ENCODE measurements at regions not wholly inside any gene's neighbourhood (a gene's known extent, or its start where the extent isn't known, plus 50 kb on each side); places are given as distances from the start of the nearest gene placed in this dataset.

- DNase-seq (ENCODE audit: low read depth, low spot score) (peak; percentile 86), FAIRE-seq (peak; percentile 86)
- no peaks in the 10 kb centered on the region for H4K20me1 ChIP-seq (ENCODE audit: control insufficient read depth, extremely low read depth, insufficient read depth, low read length)
- peaks cover 37% of the 10 kb centered on the region for H3K4me1 ChIP-seq (ENCODE audit: control insufficient read depth, extremely low read depth, insufficient read depth, low read length)
- peaks cover 21% of the 10 kb centered on the region for H3K79me2 ChIP-seq (ENCODE audit: control insufficient read depth, insufficient read depth, low read length)
- peak overlapping the region; percentile 57 for H3K9ac ChIP-seq (ENCODE audit: control insufficient read depth, extremely low read depth, insufficient read depth, low read length)
- no peak for TF ChIP-seq CTCF (optimal IDR thresholded peaks at IDR 0.05 in 1 of 3, IDR thresholded peaks at IDR 0.05 in 1 of 3, conservative IDR thresholded peaks at IDR 0.05 in 1 of 3; ENCODE audit: extremely low read depth in 1 of 3, insufficient read depth in 2 of 3, low read length in 3 of 3)
- no peak for TF ChIP-seq EZH2 (IDR thresholded peaks at IDR 0.05; ENCODE audit: low read length)
- peak overlapping the region; percentile 80 for H3K27ac ChIP-seq (ENCODE audit: control insufficient read depth, insufficient read depth, low read length)
- H3K27me3 ChIP-seq (ENCODE audit: control insufficient read depth, extremely low read depth, insufficient read depth, low read length) = no peaks in the 10 kb centered on the region
- H3K9me3 ChIP-seq (ENCODE audit: control insufficient read depth, low read depth, low read length) = no peaks in the 10 kb centered on the region
- peak overlapping the region; percentile 77 for H3K4me2 ChIP-seq (ENCODE audit: control insufficient read depth, extremely low read depth, insufficient read depth, low read depth, low read length)
- H2AFZ ChIP-seq (ENCODE audit: control insufficient read depth, low read length) = peak overlapping the region; percentile 24
- peaks cover 0 to 1% of the 10 kb centered on the region in 2 experiments for H3K36me3 ChIP-seq (ENCODE audit: control insufficient read depth in 2 of 2, extremely low read depth in 1 of 2, insufficient read depth in 2 of 2, low read length in 2 of 2)
- H3K9me1 ChIP-seq (ENCODE audit: control insufficient read depth, extremely low read depth, insufficient read depth, low read length) = no peaks in the 10 kb centered on the region
- H3K4me3 ChIP-seq (ENCODE audit: control insufficient read depth in 2 of 3, extremely low read depth in 1 of 3, insufficient read depth in 2 of 3, low read depth in 1 of 3, low read length in 3 of 3) = peak overlapping the region in 2 of 3 experiments; percentile 41 to 50
- dilution Hi-C loops (cut with MboI; ENCODE audit: extremely low pct_ligation_motif_present, low sequenced_read_pairs) = no loop called here
These were observed 106.8 kb upstream of the IL12A start for GRCh38 chr3:159881828-159882309.

GRCh38 chr3:159882367-159882766 is 106.3 kb upstream of the IL12A start:
- Histone ChIP-seq H2AFZ (ENCODE audit: control insufficient read depth, low read length) (no peak overlapping the region), H3K9ac (ENCODE audit: control insufficient read depth, extremely low read depth, insufficient read depth, low read length) (peak overlapping the region; percentile 49), H3K9me1 (ENCODE audit: control insufficient read depth, extremely low read depth, insufficient read depth, low read length) (no peaks in the 10 kb centered on the region), H3K4me2 (ENCODE audit: control insufficient read depth, extremely low read depth, insufficient read depth, low read depth, low read length) (peak overlapping the region; percentile 77), H3K79me2 (ENCODE audit: control insufficient read depth, insufficient read depth, low read length) (peaks cover 21% of the 10 kb centered on the region), H3K4me1 (ENCODE audit: control insufficient read depth, extremely low read depth, insufficient read depth, low read length) (peaks cover 37% of the 10 kb centered on the region), H3K9me3 (ENCODE audit: control insufficient read depth, low read depth, low read length) (no peaks in the 10 kb centered on the region), H4K20me1 (ENCODE audit: control insufficient read depth, extremely low read depth, insufficient read depth, low read length) (no peaks in the 10 kb centered on the region), H3K4me3 (ENCODE audit: control insufficient read depth in 2 of 3, extremely low read depth in 1 of 3, insufficient read depth in 2 of 3, low read depth in 1 of 3, low read length in 3 of 3) (peak overlapping the region in 1 of 3 experiments; percentile 12), H3K27ac (ENCODE audit: control insufficient read depth, insufficient read depth, low read length) (peak overlapping the region; percentile 80), H3K36me3 (ENCODE audit: control insufficient read depth in 2 of 2, extremely low read depth in 1 of 2, insufficient read depth in 2 of 2, low read length in 2 of 2) (peaks cover 0 to 1% of the 10 kb centered on the region in 2 experiments), H3K27me3 (ENCODE audit: control insufficient read depth, extremely low read depth, insufficient read depth, low read length) (no peaks in the 10 kb centered on the region)
- FAIRE-seq = no peak
- dilution Hi-C loops (cut with MboI; ENCODE audit: extremely low pct_ligation_motif_present, low sequenced_read_pairs) = no loop called here
- no peak for TF ChIP-seq CTCF (optimal IDR thresholded peaks at IDR 0.05 in 1 of 3, IDR thresholded peaks at IDR 0.05 in 1 of 3, conservative IDR thresholded peaks at IDR 0.05 in 1 of 3; ENCODE audit: extremely low read depth in 1 of 3, insufficient read depth in 2 of 3, low read length in 3 of 3)
- TF ChIP-seq EZH2 (IDR thresholded peaks at IDR 0.05; ENCODE audit: low read length) = no peak
- no peak for DNase-seq (ENCODE audit: low read depth, low spot score)
